Panc1 (cell line): ENCODE measurements at regions not wholly inside any gene's neighbourhood (a gene's known extent, or its start where the extent isn't known, plus 50 kb on each side); places are given as distances from the start of the nearest gene placed in this dataset.

Experiments
- ATAC-seq: fragments of 200-7000 bp; cut with Tn5 transposase; 2 replicates; pipeline ENCODE4 v1.9.1; 2020; ENCODE audit warnings: mild to moderate bottlenecking, moderate library complexity
- BruUV-seq: library from RNA; stranded (reverse); fragments of 400-500 nt; replicated peaks from 2 replicates; lab custom pipeline; 2021; lab: Mats Ljungman, UMichigan
- CTCF ChIA-PET: fragments of 300-600 bp; sonication (Branson Sonifier 250); formaldehyde crosslinking; loops from one replicate; lab custom pipeline; 2022; ENCODE audit warnings: antibody characterized with exemption; lab: Charles Lee
- POLR2A ChIA-PET: fragments of 300-600 bp; sonication (Branson Sonifier 250); formaldehyde crosslinking; loops from one replicate; lab custom pipeline; 2022; ENCODE audit warnings: antibody characterized with exemption; lab: Charles Lee
- DNase-seq: peaks from one replicate; pipeline ENCODE4 v3.0.0-alpha.2; 2010; ENCODE audit warnings: low read depth, low spot score
- H3K27ac ChIP-seq: 2 replicates; pipeline ENCODE4 v1.5.1; 2011; ENCODE audit warnings: mild to moderate bottlenecking, low read length, inconsistent platforms
- H3K27me3 ChIP-seq: fragments of 200-500 bp; sonication (Bioruptor generic); 2 replicates; pipeline ENCODE4 v1.6.0; 2014; ENCODE audit warnings: low read length, inconsistent platforms; ENCODE audit not compliant: control insufficient read depth, insufficient read depth
- H3K36me3 ChIP-seq: fragments of 200-500 bp; sonication (Bioruptor generic); 2 replicates; pipeline ENCODE4 v1.5.1; 2014; ENCODE audit warnings: inconsistent platforms, mild to moderate bottlenecking, low read length, moderate library complexity; ENCODE audit not compliant: control insufficient read depth, insufficient read depth
- H3K4me1 ChIP-seq: 2 replicates; pipeline ENCODE4 v1.5.1; 2011; ENCODE audit warnings: inconsistent platforms, mild to moderate bottlenecking, low read length, moderate library complexity; ENCODE audit not compliant: control insufficient read depth, insufficient read depth
- H3K4me3 ChIP-seq, 2 experiments: 2 replicates each; pipeline ENCODE4 v1.5.1; 2011 to 2012; ENCODE audit warnings: low read depth in 2 of 2, low read length in 2 of 2, mild to moderate bottlenecking in 2 of 2, inconsistent platforms in 1 of 2, moderate library complexity in 1 of 2
- H3K9me3 ChIP-seq: fragments of 200-500 bp; sonication (Bioruptor generic); 2 replicates; pipeline ENCODE4 v1.5.1; 2014; ENCODE audit warnings: low read depth, mild to moderate bottlenecking, inconsistent platforms, low read length, moderate library complexity; ENCODE audit not compliant: control insufficient read depth, insufficient read depth
- POLR2AphosphoS5 ChIP-seq: IDR thresholded peaks from 2 replicates; pipeline ENCODE4 v1.6.1; 2012; ENCODE audit warnings: mild to moderate bottlenecking, low read depth, low read length, moderate library complexity
- SIN3A ChIP-seq: IDR thresholded peaks from 2 replicates; pipeline ENCODE4 v1.6.1; 2012; ENCODE audit warnings: low read depth, mild to moderate bottlenecking, low read length, moderate library complexity, borderline replicate concordance; ENCODE audit not compliant: insufficient read depth
- TCF7L2 ChIP-seq: IDR thresholded peaks from 2 replicates; pipeline ENCODE4 v1.6.1; 2011; ENCODE audit warnings: mild to moderate bottlenecking, low read depth, low read length, inconsistent platforms
- in situ Hi-C: cut with HindIII; loops from 2 replicates; pipeline ENCODE4 v1.10.0; 2016; ENCODE audit warnings: low sequenced_read_pairs, low pct_unique_long_range_greater_than_20kb
- intact Hi-C: fragments of 100-400 bp; cut with micrococcal nuclease; formaldehyde crosslinking; loops from one replicate; pipeline ENCODE4 v1.10.0; 2022; ENCODE audit not compliant: unreplicated experiment
- TF ChIP-seq, protein P1 (sequence below): fragments of 450-650 bp; IDR thresholded peaks from 2 replicates; pipeline ENCODE4 v1.5.1; 2017; ENCODE audit warnings: mild to moderate bottlenecking
- TF ChIP-seq, protein P2 (sequence below), 2 experiments: IDR thresholded peaks; 2 replicates each; pipeline ENCODE4 v1.6.1; 2011 to 2012; ENCODE audit warnings: low read depth in 2 of 2, control low read depth in 1 of 2, low read length in 1 of 2, mild to moderate bottlenecking in 1 of 2, moderate library complexity in 1 of 2; ENCODE audit not compliant: insufficient read depth in 1 of 2

- intact Hi-C loops (no loop called here), in situ Hi-C loops (no loop called here)
- no peaks in the 10 kb centered on the region for H3K9me3 ChIP-seq
- DNase-seq = no peak
- ChIA-PET POLR2A (no interaction called here), CTCF (no interaction called here)
- BruUV-seq = no TSS peak
- no peak overlapping the region for H3K4me3 ChIP-seq
- TF ChIP-seq TCF7L2 (no peak), POLR2AphosphoS5 (no peak), SIN3A (no peak)
- TF ChIP-seq, protein P1, sequence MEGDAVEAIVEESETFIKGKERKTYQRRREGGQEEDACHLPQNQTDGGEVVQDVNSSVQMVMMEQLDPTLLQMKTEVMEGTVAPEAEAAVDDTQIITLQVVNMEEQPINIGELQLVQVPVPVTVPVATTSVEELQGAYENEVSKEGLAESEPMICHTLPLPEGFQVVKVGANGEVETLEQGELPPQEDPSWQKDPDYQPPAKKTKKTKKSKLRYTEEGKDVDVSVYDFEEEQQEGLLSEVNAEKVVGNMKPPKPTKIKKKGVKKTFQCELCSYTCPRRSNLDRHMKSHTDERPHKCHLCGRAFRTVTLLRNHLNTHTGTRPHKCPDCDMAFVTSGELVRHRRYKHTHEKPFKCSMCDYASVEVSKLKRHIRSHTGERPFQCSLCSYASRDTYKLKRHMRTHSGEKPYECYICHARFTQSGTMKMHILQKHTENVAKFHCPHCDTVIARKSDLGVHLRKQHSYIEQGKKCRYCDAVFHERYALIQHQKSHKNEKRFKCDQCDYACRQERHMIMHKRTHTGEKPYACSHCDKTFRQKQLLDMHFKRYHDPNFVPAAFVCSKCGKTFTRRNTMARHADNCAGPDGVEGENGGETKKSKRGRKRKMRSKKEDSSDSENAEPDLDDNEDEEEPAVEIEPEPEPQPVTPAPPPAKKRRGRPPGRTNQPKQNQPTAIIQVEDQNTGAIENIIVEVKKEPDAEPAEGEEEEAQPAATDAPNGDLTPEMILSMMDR = no peak
- TF ChIP-seq, protein P2, sequence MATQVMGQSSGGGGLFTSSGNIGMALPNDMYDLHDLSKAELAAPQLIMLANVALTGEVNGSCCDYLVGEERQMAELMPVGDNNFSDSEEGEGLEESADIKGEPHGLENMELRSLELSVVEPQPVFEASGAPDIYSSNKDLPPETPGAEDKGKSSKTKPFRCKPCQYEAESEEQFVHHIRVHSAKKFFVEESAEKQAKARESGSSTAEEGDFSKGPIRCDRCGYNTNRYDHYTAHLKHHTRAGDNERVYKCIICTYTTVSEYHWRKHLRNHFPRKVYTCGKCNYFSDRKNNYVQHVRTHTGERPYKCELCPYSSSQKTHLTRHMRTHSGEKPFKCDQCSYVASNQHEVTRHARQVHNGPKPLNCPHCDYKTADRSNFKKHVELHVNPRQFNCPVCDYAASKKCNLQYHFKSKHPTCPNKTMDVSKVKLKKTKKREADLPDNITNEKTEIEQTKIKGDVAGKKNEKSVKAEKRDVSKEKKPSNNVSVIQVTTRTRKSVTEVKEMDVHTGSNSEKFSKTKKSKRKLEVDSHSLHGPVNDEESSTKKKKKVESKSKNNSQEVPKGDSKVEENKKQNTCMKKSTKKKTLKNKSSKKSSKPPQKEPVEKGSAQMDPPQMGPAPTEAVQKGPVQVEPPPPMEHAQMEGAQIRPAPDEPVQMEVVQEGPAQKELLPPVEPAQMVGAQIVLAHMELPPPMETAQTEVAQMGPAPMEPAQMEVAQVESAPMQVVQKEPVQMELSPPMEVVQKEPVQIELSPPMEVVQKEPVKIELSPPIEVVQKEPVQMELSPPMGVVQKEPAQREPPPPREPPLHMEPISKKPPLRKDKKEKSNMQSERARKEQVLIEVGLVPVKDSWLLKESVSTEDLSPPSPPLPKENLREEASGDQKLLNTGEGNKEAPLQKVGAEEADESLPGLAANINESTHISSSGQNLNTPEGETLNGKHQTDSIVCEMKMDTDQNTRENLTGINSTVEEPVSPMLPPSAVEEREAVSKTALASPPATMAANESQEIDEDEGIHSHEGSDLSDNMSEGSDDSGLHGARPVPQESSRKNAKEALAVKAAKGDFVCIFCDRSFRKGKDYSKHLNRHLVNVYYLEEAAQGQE (IDR thresholded peaks at IDR 0.05; ENCODE audit: insufficient read depth in 1 of 2, low read depth in 2 of 2, low read length in 1 of 2) = no peak
- no peak overlapping the region for H3K27ac ChIP-seq
- H3K4me1 ChIP-seq = no peaks in the 10 kb centered on the region
- ATAC-seq = no peak
- no peaks in the 10 kb centered on the region for H3K36me3 ChIP-seq
- H3K27me3 ChIP-seq = no peaks in the 10 kb centered on the region
Measured at GRCh38 chr12:115088995-115089841, 405.2 kb upstream of the TBX3 start.

- no TSS peak for BruUV-seq
- ChIA-PET POLR2A (interaction anchor here (0.6 kb wide), 1 partner anchor 404 kb away, joined by 3 read pairs; the partner anchor contains the start of gene TBX3), CTCF (no interaction called here)
- H3K36me3 ChIP-seq = no peaks in the 10 kb centered on the region
- H3K27me3 ChIP-seq = no peaks in the 10 kb centered on the region
- no peak for DNase-seq
- no peaks in the 10 kb centered on the region for H3K4me1 ChIP-seq
- no peak overlapping the region for H3K27ac ChIP-seq
- intact Hi-C loops (no loop called here), in situ Hi-C loops (no loop called here)
- H3K4me3 ChIP-seq = no peak overlapping the region
- no peaks in the 10 kb centered on the region for H3K9me3 ChIP-seq
- TF ChIP-seq, protein P1 = no peak
- TF ChIP-seq TCF7L2 (no peak), SIN3A (no peak), POLR2AphosphoS5 (no peak)
- TF ChIP-seq, protein P2 (IDR thresholded peaks at IDR 0.05; ENCODE audit: insufficient read depth in 1 of 2, low read depth in 2 of 2, low read length in 1 of 2) = no peak
- no peak for ATAC-seq
Measured at GRCh38 chr12:115088328-115088994, 404.5 kb upstream of the TBX3 start.
